ENCODE measurements at regions not wholly inside any gene's neighbourhood (a gene's known extent, or its start where the extent isn't known, plus 50 kb on each side); places are given as distances from the start of the nearest gene placed in this dataset.
"Not testable (repeated sequence)": the region's sequence is repeated elsewhere in the genome, so short reads cannot be mapped to it uniquely, and the experiment has no call there.

DNA sequence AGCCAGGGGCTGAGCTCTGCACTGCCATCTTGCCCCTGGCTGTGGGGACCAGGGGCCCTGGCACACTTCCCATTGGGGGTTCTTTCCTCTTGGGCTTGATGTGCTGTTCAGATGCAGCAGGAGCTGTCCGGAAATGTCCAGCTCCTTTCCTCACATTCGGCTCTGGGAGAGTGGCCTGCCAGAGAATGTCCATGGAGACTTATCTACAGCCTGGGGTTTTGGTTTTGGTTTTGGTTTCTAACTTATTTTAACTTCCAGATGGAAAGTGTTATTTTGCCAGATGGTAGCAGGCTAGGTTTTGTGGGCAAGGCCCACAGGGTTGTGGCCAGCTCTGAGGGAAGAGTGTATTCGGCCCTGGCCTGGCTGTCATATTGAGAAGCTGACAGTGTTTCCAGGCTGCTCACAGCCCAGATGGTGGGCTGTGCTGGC lies 177.3 kb downstream of the ANKRD30B start:
- H3K27me3 Mint-ChIP-seq, result no peaks in the 10 kb centered on the region
- no peak overlapping the region for H3K4me3 Mint-ChIP-seq
- H3K9me3 Mint-ChIP-seq (ENCODE audit: low read depth), result no peaks in the 10 kb centered on the region
- H3K4me1 Mint-ChIP-seq (ENCODE audit: low read depth), result no peaks in the 10 kb centered on the region
- no peak overlapping the region for H3K27ac Mint-ChIP-seq
- no peaks in the 10 kb centered on the region for H3K36me3 Mint-ChIP-seq

DNA sequence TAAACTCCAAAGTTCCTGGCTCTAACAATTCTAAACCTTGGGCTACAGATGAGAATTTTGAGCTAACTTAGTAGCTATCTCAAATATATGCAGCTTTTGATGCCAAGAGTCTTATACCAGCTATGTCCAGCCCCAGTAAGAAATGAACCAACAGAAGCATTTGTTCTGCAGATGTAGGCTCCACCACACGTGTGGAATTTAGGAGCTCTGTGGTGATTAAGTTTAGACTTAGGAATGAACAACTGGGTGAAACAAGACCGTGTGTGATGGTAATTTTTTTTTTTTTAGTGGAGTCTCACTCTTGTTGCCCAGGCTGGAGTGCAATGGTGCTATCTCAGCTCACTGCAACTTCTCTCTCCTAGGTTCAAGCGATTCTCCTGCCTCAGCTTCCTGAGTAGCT lies 179.7 kb downstream of the ANKRD30B start:
- Mint-ChIP-seq H3K27ac (no peak overlapping the region), H3K4me1 (ENCODE audit: low read depth) (no peaks in the 10 kb centered on the region), H3K36me3 (no peaks in the 10 kb centered on the region)

GRCh38 chr18:14928396-14928795 lies 180.4 kb downstream of the ANKRD30B start:
- H3K27ac Mint-ChIP-seq, result no peak overlapping the region
- H3K9me3 Mint-ChIP-seq (ENCODE audit: low read depth), result no peaks in the 10 kb centered on the region
- no peaks in the 10 kb centered on the region for H3K36me3 Mint-ChIP-seq
- no peaks in the 10 kb centered on the region for H3K4me1 Mint-ChIP-seq (ENCODE audit: low read depth)
- H3K4me3 Mint-ChIP-seq, result no peak overlapping the region
- H3K27me3 Mint-ChIP-seq, result no peaks in the 10 kb centered on the region

More for the DNA sequence above, 179.7 kb downstream of the ANKRD30B start:
- H3K27me3 Mint-ChIP-seq, result no peaks in the 10 kb centered on the region
- H3K4me3 Mint-ChIP-seq, result no peak overlapping the region
- H3K9me3 Mint-ChIP-seq (ENCODE audit: low read depth), result no peaks in the 10 kb centered on the region

GRCh38 chr18:14930076-14930475 lies 182.1 kb downstream of the ANKRD30B start:
- Mint-ChIP-seq H3K4me3 (no peak overlapping the region), H3K27ac (no peak overlapping the region), H3K4me1 (ENCODE audit: low read depth) (no peaks in the 10 kb centered on the region), H3K9me3 (ENCODE audit: low read depth) (no peaks in the 10 kb centered on the region), H3K36me3 (no peaks in the 10 kb centered on the region), H3K27me3 (no peaks in the 10 kb centered on the region)

DNA sequence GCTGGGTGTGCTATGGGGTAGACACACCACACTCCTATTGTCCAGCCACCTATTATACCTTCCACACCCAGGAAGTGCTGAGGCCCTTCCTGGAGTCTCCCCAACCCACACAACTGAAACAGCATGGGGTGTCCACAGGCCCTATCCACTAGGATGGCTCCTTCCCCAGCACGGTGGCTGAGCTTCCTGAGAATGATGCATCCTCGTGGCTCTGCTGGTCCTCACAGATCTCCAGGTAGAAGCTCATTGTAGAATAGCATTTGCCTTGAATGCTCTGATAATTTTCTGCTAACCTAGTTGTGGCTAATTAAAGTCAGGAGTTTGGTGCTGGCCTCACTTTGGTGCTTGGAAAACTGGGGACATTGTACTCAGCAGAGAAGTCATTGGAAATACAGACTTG lies 182.6 kb downstream of the ANKRD30B start:
- no peak overlapping the region for H3K27ac Mint-ChIP-seq

GRCh38 chr18:14933049-14933851 lies 185.3 kb downstream of the ANKRD30B start:
- Mint-ChIP-seq H3K4me1 (ENCODE audit: low read depth) (no peaks in the 10 kb centered on the region), H3K27ac (no peak overlapping the region), H3K27me3 (no peaks in the 10 kb centered on the region), H3K4me3 (no peak overlapping the region), H3K9me3 (ENCODE audit: low read depth) (no peaks in the 10 kb centered on the region), H3K36me3 (no peaks in the 10 kb centered on the region)

More for the DNA sequence above, 182.6 kb downstream of the ANKRD30B start:
- Mint-ChIP-seq H3K9me3 (ENCODE audit: low read depth) (no peaks in the 10 kb centered on the region), H3K27me3 (no peaks in the 10 kb centered on the region), H3K4me1 (ENCODE audit: low read depth) (no peaks in the 10 kb centered on the region), H3K36me3 (no peaks in the 10 kb centered on the region), H3K4me3 (no peak overlapping the region)

- H3K27me3 Mint-ChIP-seq, result no peaks in the 10 kb centered on the region
- H3K9me3 Mint-ChIP-seq (ENCODE audit: low read depth), result no peaks in the 10 kb centered on the region
- H3K4me1 Mint-ChIP-seq (ENCODE audit: low read depth), result no peaks in the 10 kb centered on the region
- no peak overlapping the region for H3K4me3 Mint-ChIP-seq
- no peak overlapping the region for H3K27ac Mint-ChIP-seq
- H3K36me3 Mint-ChIP-seq, result no peaks in the 10 kb centered on the region
Measured at GRCh38 chr18:14933964-14934363, 186.0 kb downstream of the ANKRD30B start.

DNA sequence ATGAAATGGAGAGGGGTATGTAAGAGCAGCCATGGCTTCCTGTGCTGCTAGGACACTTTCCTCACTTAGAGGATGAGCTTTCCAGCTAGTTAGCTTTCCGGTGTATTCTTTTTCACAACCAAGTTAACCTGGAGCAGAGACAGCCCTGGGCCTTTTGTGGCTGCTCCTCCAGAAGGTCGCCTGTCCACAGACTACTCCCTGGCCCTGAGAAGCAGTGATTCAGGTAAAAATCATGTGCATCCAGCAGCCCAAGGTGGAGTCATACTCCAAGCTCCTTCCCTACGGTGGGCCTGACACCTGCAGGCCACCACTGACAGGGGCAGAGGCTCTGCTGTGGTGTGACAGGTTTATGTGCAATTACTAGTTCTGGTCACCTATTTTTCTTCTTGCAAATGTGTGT lies 187.2 kb downstream of the ANKRD30B start:
- Mint-ChIP-seq H3K4me3 (no peak overlapping the region), H3K9me3 (ENCODE audit: low read depth) (no peaks in the 10 kb centered on the region), H3K36me3 (no peaks in the 10 kb centered on the region), H3K27me3 (no peaks in the 10 kb centered on the region), H3K27ac (no peak overlapping the region), H3K4me1 (ENCODE audit: low read depth) (no peaks in the 10 kb centered on the region)

DNA sequence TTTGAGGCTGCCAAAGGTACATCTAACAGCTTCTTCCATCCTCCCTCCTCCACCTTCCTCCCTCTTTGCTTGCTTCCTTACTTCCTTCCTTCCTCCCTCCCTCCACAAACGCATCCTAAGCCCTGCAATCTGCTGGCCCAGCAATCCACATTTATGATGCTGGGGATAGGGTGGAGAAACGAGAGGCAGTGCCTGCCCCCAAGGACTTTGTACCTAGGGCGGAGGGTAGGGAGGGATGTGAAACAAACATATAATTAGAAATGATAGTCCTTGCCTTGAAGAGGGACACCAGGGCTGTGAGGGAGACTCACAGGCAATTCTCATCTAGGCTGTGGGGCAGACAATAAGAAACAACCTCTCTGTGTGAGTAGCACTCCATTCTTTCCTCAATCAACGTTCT lies 188.3 kb downstream of the ANKRD30B start:
- Mint-ChIP-seq H3K36me3 (no peaks in the 10 kb centered on the region), H3K9me3 (ENCODE audit: low read depth) (no peaks in the 10 kb centered on the region), H3K4me3 (no peak overlapping the region), H3K27ac (no peak overlapping the region), H3K27me3 (no peaks in the 10 kb centered on the region), H3K4me1 (ENCODE audit: low read depth) (no peaks in the 10 kb centered on the region)

DNA sequence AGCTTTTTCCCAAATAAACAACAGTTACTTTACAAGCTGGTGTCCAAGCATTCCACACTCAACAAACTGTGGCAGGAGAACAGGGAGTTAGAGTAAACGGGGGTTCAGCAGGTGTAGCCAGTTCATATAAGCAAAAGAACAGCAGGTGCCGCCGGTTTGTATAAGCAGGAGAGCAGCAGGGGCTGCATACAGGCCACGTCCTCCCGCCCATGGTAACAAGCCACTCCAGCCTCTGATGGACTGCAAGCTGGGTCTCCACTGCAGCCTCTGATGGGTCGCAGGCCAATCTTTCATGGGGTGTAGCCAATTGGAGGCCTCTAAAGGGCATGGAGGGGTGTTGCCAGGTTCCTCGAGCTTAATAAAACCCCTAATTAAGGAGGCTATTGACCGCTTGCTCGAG lies 189.3 kb downstream of the ANKRD30B start:
- no peak overlapping the region for H3K27ac Mint-ChIP-seq

DNA sequence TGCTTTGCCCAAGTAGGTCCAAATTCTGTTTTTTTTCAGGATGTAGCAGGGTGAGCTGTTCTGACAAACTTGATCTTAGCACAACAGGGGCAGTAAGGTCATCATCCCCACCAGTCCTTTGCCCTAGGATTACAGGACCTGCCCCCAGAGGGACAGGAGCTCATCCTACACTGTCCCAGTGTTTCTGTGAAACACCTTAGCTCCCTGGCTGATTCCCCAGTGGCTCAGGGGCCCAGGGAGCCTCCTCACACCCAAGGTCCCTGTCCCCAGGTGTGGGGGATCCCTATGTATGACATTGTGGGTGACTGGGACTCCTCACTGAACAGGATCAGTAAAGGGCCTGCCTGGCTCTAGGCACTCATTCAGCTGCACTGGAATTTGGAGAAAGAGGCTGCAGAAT lies 191.2 kb downstream of the ANKRD30B start:
- Mint-ChIP-seq H3K27ac (no peak overlapping the region), H3K4me3 (no peak overlapping the region), H3K9me3 (ENCODE audit: low read depth) (no peaks in the 10 kb centered on the region), H3K4me1 (ENCODE audit: low read depth) (no peaks in the 10 kb centered on the region), H3K27me3 (no peaks in the 10 kb centered on the region), H3K36me3 (no peaks in the 10 kb centered on the region)

More for the DNA sequence above, 189.3 kb downstream of the ANKRD30B start:
- Mint-ChIP-seq H3K36me3 (no peaks in the 10 kb centered on the region), H3K9me3 (ENCODE audit: low read depth) (no peaks in the 10 kb centered on the region), H3K4me3 (no peak overlapping the region), H3K4me1 (ENCODE audit: low read depth) (no peaks in the 10 kb centered on the region), H3K27me3 (no peaks in the 10 kb centered on the region)

DNA sequence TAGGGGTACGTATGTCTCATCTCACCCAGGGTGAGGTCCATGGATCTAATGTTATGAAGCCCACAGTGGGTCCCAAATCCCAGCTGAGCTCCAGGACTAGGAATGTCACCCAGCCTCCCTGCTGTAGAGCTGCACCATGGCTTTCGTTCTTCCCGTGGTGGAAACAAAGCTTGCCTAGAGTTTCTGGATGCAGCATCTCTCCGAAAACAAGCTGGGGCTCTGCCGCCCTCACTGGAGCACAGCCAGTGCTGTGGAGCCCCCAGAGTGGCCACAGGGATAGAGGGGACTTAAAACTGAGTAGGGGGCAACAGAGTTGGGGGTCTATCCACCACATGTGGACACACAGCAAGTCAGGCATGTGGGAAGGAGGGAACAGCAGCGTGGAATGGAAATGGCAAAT lies 192.1 kb downstream of the ANKRD30B start:
- not testable (repeated sequence) for H3K27ac Mint-ChIP-seq; H3K27me3 Mint-ChIP-seq; H3K36me3 Mint-ChIP-seq; H3K9me3 Mint-ChIP-seq (ENCODE audit: low read depth); H3K4me1 Mint-ChIP-seq (ENCODE audit: low read depth); H3K4me3 Mint-ChIP-seq

GRCh38 chr18:14940735-14941134 lies 192.8 kb downstream of the ANKRD30B start:
- no peaks in the 10 kb centered on the region for H3K36me3 Mint-ChIP-seq
- H3K27ac Mint-ChIP-seq, result no peak overlapping the region
- H3K4me1 Mint-ChIP-seq (ENCODE audit: low read depth), result no peaks in the 10 kb centered on the region
- H3K27me3 Mint-ChIP-seq, result no peaks in the 10 kb centered on the region
- no peaks in the 10 kb centered on the region for H3K9me3 Mint-ChIP-seq (ENCODE audit: low read depth)
- no peak overlapping the region for H3K4me3 Mint-ChIP-seq

DNA sequence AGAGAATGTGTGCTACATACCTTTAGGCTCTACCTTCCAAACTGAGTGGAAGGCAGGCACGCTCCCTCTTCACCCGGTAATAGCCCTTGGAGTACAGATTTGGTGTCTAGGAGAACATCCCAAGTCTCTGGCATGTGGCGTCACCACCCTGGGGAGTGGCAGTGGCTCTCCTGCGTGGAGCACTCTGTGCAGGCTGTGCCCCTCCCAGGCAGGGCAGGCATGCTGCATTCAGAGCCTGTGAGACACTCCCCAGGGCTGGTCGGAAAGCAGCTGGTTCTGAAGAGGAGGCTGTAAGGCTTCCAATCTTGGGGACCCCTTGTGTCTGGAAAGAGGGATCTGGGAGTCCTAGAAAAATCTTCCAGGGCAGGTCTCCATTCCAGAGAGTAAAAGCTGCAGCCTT lies 193.3 kb downstream of the ANKRD30B start:
- Mint-ChIP-seq H3K4me1 (ENCODE audit: low read depth) (no peaks in the 10 kb centered on the region), H3K4me3 (no peak overlapping the region), H3K9me3 (ENCODE audit: low read depth) (no peaks in the 10 kb centered on the region), H3K27ac (no peak overlapping the region), H3K27me3 (no peaks in the 10 kb centered on the region), H3K36me3 (no peaks in the 10 kb centered on the region)

DNA sequence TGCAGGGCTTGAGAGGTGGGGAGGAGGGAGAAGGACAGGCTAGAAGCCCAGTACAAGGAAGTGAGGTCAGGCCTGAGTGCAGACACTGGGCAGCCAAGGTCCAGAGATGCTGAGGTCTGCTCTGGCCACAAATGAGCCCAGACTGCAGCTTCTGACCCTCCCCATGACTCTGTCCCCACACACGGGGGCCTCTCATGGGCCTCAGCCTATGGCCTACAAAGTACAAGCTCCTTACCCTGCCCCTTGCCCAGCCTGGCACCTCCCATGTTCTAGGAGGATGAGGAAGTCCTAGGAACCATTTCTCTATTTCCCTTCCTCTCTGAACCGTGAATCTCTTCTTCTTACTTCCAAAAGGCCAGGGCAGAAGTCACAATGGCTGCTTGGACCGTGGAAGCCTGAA lies 193.8 kb downstream of the ANKRD30B start:
- H3K9me3 Mint-ChIP-seq (ENCODE audit: low read depth), result no peaks in the 10 kb centered on the region
- no peak overlapping the region for H3K4me3 Mint-ChIP-seq
- H3K4me1 Mint-ChIP-seq (ENCODE audit: low read depth), result no peaks in the 10 kb centered on the region
- no peak overlapping the region for H3K27ac Mint-ChIP-seq
- H3K27me3 Mint-ChIP-seq, result no peaks in the 10 kb centered on the region
- no peaks in the 10 kb centered on the region for H3K36me3 Mint-ChIP-seq

GRCh38 chr18:14942275-14942674 lies 194.3 kb downstream of the ANKRD30B start:
- no peak overlapping the region for H3K27ac Mint-ChIP-seq
- H3K27me3 Mint-ChIP-seq, result no peaks in the 10 kb centered on the region
- H3K4me1 Mint-ChIP-seq (ENCODE audit: low read depth), result no peaks in the 10 kb centered on the region
- no peak overlapping the region for H3K4me3 Mint-ChIP-seq
- H3K9me3 Mint-ChIP-seq (ENCODE audit: low read depth), result no peaks in the 10 kb centered on the region
- H3K36me3 Mint-ChIP-seq, result no peaks in the 10 kb centered on the region

All from activated naive CD8-positive, alpha-beta T cell (primary cell).